T-helper 22 cell (primary cell): ENCODE measurements at regions not wholly inside any gene's neighbourhood (a gene's known extent, or its start where the extent isn't known, plus 50 kb on each side); places are given as distances from the start of the nearest gene placed in this dataset.

ENCODE experiments used
- DNase-seq: peaks from one replicate; pipeline ENCODE4 v3.0.0-alpha.2; 2020; ENCODE audit warnings: low read depth

DNA sequence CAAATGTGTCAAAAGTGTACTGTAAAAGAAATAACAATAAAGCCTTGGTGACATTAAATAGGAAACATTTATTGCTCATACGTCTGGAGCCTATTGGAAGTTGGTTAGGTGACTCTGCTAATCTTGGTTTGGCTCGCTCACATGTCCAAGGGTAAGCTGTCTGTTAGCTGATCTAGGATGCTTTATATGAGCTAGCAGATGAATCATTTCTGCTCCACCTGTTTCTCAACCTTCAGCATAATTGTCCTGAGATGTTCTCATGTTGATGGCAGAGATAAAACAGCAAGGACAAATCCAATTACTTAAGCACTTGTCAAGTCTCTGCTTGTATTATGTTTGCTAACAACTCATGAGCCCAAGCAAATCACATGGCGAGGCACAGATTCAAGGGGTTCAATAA lies 56.0 kb upstream of the CD53 start:
- no peak for DNase-seq

DNA sequence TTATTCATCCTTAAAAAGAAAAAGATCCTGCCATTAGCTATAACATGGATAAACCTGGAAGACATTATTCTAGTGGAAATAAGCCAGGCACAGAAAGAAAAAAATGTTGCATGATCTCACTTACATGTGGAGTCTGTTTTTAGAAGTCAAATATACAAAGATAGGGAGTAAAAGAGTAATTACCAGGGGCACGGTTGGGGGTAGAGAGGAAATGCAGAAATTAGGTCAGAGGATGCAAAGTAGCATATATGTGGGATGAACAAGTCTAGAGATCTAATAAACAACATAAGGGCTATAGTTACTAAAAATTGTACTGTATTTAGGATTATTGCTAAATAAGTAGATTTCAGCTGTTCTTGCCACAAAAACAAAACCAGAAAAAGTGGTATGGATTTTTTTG lies 61.4 kb upstream of the CD53 start:
- no peak for DNase-seq

DNA sequence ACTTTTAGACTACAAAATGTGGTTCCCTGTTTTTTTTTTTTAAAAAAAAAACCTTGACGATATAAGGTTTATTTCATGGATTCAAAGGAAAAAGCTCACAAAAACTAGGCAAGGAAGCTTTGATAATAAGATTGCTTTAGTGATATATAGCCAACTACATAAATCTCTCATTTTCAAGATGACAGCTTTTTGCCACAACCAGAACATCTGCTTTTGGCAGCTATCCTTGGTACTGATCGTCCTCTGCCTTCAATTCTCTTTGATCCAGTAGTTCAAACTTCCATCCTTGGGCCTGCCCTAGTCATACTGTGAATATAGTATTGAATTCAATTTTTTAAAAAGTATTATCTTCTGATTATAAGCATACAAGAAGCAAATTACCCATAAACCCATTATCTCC lies 72.9 kb upstream of the CD53 start:
- DNase-seq: no peak

DNA sequence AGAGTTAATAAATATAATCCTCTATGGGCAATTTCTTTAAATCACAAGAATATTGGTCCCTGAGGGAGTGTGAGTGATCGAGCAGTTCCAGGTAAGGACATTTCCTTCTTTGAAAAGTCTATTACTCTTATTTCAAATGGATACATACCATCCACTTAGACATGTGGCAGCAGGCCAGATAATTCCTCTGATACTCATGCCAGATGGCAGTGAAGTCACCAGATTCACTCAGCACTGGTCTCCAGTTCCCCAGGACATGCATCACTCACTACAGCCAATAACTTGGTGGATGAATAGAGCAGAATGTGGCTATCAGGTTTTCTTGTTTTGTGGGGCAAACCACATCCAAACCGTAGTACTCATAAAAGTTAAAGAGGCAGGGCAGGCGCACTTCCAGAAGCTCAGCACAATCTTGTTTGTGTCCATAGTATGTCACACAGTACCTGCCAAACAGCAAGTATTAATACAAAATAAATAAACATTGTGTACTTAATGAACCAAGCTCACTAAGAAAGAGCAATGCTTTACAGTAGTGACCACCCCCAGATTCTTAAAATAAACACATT lies 74.2 kb upstream of the CD53 start:
- DNase-seq: no peak

DNA sequence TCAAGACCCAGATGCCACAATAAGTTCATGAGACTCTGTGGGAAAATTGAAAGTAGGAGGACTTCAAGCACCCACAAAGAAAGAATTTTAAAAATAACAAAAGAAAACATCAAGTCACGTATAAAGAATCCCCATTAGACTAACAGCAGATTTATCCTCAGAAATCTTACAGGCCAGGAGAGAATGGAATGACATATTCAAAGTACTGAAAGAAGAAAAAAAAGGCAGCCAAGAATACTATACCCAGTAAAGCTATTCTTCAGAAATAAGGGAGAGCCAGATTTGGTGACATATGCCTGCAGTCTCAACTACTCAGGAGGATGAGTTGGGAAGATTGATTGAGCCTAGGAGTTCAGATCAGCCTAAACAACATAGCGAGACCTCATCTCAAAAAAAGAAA lies 84.3 kb upstream of the CD53 start:
- DNase-seq: no peak

DNA sequence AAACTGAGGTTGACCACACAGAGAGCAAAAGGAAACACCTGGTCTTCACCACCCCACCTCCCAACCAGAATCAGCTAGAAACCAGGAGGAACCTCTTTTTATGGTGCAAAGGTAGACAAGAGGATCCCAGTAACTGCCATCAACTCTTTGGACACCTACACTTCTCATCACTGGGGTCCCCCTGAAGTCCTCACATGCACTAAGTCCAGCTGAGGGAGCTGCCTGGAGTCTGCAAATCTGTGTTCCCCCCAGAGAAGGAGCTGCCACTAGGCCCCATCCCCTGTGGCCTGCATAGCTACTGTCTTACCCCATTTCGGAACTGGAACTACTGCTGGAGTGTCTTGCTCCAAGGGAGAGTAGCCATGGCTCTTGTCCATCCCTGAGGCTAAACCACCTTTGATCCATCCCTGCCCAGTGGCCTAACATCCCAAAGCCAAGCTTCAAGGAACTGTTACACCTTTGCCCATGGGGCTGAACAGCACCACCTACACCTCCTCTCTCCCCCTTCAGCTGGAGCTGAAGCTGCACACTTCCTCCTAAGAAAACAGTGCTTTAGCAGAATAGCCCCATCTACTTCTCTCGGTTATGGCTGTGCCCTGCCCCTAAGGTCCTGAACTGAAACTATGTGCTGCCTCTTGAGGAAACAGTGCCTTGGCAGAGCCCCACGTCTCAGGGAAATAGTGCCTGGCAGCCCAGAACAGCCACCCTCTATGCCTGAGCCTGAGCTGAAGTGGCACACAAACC lies 85.4 kb upstream of the CD53 start:
- peak; percentile 24 for DNase-seq

DNA sequence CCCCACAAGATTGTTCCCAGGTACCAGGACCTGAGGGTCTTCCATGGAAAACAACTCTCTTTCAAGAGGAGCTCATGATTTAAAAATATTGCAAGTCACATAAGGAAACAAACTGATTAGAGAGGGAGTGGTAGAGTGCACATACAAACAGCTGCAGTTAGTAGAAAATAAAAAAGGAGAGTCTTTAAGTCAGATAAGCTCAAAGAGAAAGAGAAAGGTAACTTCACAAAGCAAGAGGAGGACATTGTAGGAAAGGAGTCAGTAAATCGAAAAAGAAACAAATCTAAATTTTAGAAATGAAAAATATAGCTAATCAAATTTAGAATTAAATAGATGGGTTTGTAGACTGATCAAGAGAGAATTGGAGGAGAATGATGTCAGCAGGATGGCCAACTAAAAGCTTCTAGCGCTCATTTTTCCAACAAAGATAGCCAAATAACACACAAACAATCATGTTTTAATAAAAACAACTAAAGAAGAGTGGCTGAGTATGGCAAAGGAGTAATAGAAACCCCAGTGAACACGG lies 86.1 kb upstream of the CD53 start:
- DNase-seq: no peak

DNA sequence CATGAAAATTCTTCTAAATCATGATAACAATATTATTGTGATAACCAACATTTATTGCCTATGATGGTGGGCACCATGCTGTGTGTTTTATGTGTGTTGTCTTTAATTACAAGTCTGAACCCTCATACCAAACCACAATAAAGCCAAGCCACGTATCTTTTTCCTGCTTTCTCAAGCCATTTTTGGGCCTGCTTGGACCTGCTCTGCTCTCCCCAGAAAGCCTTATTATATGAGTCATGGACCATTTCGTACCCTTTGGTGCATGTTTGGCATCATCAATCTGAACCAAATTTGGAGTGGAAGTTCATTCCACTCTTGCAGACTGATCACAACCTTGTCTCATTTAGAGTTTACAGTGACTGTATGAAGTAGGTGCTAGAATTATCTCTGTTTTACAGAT lies 87.3 kb upstream of the CD53 start:
- DNase-seq: no peak

DNA sequence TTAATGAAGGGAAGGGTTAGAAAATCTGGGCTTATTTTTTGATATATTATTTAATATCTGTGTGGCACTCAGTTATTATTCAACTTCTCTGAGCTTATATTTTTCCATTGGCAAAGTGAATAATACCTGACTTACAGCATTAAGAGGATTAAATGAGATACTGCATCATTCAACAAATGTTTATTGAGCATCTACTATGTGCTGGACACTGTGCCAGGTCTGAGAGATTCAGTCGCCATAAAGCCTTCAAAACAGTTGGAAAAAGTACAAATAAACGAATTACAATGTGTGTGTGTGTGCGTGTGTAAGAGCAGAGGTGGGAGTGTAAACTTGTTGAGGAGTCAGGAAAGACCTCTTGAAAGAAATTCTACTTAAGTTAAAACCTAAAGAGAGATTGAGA lies 87.9 kb upstream of the CD53 start:
- no peak for DNase-seq

DNA sequence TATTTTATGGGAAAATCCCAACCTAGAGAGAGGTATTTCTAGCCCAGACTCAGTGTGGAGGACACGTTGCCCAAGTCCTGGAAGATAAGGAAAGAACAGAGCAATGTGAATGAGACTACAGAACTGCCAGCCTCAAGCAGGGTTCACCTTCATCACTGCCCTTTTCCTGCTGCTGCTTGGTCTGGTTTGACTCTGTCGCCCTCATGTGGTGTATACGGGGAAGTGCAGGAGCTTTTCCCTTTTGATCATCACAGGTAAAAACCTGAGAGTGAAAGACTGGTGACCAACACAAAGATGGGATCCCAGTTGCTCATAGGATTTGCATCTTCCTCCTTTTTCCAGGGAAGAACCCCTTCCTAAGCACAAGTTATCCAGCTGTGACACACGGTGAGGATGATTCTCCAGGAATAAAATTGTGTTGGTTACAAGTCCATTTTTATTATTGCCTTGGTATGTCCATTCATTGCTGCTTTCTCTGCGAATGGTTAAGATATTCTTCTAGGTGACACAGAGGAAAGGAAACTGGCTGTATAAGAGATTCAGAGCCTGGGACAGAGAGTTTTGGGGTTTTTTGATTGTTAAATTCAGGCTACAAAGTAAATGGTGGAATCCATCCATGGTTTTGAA lies 89.5 kb upstream of the CD53 start:
- DNase-seq: no peak

DNA sequence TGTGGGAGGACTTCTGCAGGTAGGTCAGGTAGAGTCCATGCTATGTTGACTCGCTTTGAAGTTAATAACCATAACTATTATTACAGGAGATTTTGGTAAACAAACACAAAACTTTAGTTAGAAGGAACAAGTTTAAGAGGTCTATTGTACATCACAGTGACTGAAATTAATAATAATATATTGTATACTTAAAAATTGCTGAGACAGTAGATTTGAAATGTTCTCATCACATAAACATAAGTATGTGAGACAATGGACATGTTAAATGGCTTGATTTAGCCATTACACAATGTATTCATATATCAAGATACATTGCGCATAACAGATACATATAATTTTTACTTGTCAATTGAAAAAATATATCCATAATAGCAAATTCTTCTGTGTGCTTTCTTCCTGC lies 91.4 kb upstream of the CD53 start:
- DNase-seq: no peak

DNA sequence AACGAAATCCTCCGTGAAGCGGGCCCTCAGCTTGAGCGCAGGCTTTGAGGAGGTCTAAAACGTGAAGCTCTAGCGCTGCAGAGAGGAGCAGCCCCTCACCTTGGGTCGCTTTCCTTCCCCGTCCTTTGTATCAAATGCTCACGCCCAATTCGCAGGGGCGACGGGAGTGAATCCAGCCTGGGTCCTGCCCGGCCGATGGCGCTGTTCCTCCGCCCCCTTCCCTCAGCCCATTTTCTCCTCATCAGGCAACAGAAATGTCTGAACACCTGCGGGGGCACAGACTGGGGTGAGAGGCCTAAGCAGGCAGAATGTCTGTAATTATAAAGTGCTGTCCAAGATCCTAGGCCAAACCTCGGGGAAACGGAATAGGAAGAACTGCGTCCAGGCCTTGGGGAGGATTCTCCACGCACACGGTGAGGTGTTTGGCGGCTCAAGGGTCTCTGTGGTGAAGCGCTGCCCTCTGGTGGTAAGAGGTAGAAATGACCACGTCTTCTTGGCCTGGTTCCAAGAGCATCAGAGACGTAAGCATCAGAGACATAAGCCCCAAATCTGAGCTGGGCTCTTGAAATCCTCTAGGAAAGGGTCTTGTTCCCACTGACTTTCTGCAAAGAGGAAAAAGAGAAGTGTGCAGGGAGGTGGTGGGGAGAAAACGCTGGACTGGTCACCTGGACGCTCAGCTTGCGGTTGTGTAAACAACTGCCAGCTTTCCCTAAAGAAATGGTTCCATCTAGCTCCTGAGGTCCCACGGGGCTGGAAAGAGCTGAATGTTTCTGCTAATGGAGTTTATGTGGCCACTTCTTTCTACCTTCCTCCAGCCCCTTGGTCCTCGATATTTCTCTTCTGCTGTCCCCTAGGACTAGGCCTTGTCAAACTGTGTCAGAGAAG lies 92.1 kb upstream of the CD53 start:
- DNase-seq: peak; percentile 40

DNA sequence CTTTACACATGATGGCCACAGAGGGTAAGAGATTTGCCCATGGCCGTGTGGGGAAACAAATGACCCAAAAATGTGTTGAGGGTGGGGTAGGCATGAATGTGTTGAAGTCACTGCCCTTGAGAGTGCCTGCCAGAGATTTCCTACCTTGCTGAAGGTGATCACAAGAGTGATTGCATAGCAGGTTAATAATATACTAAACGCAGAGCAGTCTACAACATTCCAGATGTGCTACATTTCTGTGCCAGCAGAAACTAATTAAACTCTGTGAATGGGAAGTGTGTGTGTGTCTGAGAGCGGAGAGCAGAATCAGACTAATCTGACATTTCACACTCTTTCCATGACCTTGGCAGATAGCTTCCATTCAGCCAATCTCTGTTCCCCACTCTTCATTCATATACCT lies 93.3 kb upstream of the CD53 start:
- no peak for DNase-seq

DNA sequence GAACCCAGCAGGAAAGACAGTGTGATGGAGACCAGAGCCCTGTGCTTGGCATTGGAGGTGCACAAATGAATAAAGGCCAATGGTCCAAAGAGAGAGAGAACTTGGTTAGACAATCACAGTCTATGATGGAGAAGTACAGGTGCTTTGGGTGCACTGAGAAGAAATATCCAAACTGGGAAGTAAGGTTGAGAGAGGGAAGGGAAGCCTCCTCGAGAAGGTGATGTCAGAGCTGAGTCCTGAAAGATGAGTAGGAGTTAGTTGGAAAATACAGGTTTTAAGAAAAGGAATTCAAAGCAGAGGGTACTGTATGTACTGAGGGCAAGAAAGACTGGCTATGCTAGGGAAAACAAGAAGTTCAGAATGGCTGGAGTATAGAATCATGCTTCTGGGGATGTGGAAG lies 94.1 kb upstream of the CD53 start:
- DNase-seq: no peak

DNA sequence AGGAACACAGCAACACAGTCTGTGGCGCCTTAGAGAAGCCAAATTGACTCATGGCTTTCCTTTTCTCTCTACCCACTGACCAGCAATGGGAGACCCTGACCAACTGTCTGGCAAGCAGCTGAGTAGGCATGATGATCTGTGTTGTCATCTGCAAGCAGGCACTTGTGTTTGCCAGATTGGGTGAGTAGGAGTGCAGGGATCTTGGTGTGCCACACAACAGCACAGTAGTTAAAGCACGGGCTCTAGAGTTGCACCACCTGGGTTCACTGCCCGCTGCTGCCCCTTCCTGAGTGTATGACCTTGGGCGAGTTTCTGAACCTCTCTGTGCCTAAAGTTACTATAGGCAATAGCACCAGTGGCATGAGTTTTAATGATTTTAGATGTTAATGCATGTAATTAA lies 95.7 kb upstream of the CD53 start:
- DNase-seq: no peak

DNA sequence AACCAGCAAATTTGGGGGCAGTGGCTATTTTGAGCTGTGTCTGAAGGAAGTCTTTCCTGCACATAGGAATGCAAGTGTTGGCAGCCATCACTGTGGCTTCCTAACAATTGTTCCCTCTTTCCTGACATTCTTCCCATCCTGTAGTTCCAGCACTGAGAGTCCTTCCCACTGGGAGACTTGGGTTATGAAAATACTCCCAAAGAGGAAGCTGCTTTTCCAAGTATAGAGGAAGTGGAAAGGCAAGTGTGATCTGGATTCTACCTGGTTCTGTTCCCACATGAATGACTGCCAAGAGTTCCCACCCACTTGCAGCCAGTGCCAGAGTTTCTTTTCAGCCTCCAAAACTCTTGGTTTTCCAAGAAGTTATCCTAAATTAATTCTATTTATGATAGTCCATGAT lies 98.5 kb upstream of the CD53 start:
- DNase-seq: no peak

DNA sequence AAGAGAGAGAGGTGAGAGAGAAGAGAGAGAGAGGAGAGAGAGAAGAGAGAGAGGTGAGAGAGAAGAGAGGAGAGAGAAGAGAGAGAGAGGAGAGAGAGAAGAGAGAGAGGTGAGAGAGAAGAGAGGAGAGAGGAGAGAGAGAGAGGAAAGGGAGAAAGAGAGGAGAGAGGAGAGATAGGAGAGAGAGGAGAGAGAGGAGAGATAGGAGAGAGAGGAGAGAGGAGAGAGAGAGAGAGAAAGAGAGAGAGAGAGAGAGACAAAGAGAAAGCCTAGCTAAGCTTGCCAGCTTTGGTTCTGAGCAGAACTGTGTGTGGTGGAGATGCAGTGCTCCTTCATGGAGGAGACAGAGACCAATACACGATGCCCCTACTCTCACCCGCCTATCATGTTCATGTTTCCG lies 99.1 kb upstream of the KCNA3 start:
- no peak for DNase-seq

DNA sequence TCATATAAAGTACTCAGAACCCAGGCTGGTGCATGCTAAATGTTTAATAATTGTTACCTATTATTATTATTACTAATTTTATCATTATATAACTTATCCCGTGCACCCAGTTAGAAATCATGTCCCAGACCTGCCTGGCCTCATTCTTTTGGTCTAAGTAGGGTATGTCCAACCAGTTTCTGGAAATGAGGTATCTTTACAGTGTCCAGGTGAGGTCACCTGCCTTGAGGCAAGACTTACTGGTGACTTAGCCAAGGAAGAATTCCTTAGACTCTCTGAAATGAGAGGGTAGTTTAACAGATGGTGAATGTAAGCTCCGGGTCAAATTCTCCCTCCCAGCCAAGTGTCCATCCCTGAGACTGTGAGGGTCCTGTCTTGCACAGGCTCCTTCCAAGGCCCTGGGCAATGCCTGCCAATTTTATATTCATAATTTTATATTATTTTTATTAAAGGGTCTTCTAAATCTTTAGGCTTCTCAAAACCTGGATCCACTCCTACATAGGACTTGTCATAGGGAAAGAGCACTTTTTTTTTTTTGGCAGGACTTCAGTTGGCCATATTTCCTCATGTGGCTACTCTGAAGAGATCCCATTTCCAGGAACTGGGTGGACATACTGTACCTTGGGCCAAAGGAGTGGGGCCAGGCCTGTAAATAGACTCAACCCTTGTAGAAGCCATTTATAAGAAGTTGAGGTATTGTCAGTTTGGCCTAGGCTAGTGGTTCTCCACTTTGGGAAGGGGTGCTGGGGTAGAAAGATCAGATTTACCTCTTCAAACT lies 96.7 kb upstream of the KCNA3 start:
- no peak for DNase-seq

DNA sequence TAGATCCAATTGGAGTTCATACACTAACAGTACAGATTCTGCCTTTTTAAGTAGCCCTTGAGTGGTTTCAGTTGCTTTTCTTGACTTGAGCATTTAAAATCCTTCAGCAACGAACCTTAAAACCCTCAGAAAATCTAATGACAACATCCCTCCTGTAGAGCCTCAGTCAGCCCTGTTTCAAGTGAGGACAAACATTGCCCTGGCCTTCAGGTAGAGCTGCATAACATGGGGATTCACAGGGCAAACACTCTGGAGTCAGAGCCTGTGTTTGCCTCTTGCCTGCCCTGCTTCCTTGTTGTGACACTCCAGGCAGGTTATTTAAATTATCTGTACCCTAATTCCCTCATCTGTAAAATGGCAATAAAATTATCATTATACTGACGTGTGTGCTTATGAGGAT lies 96.1 kb upstream of the KCNA3 start:
- DNase-seq: no peak

DNA sequence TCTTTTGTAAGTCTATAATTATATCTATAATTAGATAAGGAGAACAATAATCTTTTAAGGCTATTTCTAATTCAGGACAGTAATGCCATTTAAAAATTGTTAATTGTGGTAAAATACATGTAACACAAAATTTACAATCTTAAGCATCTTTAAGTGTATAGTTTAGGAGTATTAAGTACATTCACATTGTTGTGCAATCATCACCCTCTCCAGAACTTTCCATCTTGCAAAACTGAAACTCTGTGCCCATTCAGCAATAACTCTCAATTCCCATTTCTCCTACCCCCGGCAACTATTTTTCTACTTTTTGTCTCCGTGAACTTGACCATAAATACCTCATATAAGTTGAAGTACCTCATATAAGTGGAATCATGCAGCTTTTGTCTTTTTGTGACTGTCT lies 93.9 kb upstream of the KCNA3 start:
- no peak for DNase-seq

DNA sequence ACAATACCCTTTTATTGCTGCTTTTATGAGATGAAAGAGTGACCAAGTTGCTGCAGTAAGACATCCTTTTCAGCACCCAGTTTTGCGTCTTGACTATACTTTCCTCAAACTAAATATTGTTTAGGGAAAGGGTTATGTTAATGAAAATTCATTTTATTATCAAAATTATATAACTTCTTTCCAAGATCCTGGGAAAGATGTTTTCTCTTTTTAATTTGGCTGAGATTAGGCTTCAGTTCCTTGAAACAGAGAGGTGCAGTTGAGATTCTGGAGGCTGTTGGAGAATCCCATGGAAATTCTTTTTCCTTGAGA lies 91.6 kb upstream of the KCNA3 start:
- DNase-seq: no peak
